ENCODE measurements at regions not wholly inside any gene's neighbourhood (a gene's known extent, or its start where the extent isn't known, plus 50 kb on each side); places are given as distances from the start of the nearest gene placed in this dataset.

DNA sequence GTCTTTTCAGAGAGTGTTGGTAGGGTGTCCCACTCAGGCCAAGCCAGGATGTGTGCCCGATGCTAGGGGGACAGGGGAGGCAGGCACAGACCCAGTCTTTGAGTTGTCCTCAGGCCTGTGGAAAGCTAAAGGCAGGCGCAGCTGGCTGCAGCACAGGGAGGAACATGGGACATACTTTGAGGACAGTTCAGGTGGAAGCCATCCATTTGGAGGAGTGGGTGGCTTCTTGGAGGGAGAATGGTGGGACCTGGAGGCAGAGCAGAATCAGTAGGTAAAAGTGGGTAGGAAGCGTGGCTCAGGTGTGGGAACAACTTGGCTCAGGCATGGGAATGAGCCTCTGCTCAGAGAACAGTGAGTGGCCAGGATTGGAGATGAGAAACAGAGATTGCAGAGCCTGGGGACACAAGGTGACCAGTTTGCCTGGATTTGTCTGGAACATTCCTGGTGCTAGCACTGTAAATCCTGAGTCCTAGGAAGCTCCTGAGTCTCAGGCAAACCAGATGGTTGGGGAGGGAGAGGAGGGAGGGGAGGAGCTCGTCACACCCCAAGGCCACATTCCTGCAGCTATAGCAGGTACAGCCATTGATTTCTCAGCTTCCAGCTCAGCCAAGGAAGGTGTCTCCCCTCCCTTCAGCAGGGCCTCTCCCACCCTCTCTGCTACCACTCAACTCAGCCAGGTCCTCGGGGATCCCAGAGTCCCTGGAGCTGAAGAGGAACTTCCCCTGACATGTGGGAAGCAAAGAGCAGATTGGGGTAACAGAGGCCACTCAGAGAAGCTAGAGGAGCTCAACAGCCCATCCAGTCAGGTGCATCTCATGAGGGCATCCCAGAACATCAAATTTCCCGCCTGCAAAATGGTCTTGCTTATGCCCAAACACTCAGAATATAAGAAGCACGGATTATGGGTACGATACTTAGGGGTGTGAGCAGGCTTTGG, 65.2 kb upstream of the TINAGL1 start (continued):
- TF ChIP-seq, protein P1, sequence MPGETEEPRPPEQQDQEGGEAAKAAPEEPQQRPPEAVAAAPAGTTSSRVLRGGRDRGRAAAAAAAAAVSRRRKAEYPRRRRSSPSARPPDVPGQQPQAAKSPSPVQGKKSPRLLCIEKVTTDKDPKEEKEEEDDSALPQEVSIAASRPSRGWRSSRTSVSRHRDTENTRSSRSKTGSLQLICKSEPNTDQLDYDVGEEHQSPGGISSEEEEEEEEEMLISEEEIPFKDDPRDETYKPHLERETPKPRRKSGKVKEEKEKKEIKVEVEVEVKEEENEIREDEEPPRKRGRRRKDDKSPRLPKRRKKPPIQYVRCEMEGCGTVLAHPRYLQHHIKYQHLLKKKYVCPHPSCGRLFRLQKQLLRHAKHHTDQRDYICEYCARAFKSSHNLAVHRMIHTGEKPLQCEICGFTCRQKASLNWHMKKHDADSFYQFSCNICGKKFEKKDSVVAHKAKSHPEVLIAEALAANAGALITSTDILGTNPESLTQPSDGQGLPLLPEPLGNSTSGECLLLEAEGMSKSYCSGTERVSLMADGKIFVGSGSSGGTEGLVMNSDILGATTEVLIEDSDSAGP (CRISPR knock-in tag; IDR thresholded peaks at IDR 0.05; ENCODE audit: borderline replicate concordance): peak; percentile 53; the same call in 1 of the 2 replicates
- TF ChIP-seq POGK (CRISPR knock-in tag; conservative IDR thresholded peaks at IDR 0.05) (no peak), POLR2G (IDR thresholded peaks at IDR 0.05; ENCODE audit: low read depth, low read length) (no peak), RFXANK (CRISPR knock-in tag; IDR thresholded peaks at IDR 0.05) (no peak), SSRP1 (CRISPR knock-in tag; IDR thresholded peaks at IDR 0.05) (no peak), ETV6 (CRISPR knock-in tag; conservative IDR thresholded peaks at IDR 0.05) (no peak), ZNF12 (CRISPR knock-in tag; IDR thresholded peaks at IDR 0.05) (no peak), ZBTB38 (CRISPR knock-in tag; IDR thresholded peaks at IDR 0.05) (peak; percentile 55; the same call in 1 of the 2 replicates), ZFP37 (CRISPR knock-in tag; IDR thresholded peaks at IDR 0.05; ENCODE audit: borderline replicate concordance) (no peak), AGO2 (optimal IDR thresholded peaks at IDR 0.05; ENCODE audit: low read depth, low read length) (no peak), SMYD3 (CRISPR knock-in tag; IDR thresholded peaks at IDR 0.05) (no peak), ZNF205 (CRISPR knock-in tag; IDR thresholded peaks at IDR 0.05) (no peak), SOX5 (CRISPR knock-in tag; IDR thresholded peaks at IDR 0.05; ENCODE audit: borderline replicate concordance) (peak; percentile 21), ZC3H13 (CRISPR knock-in tag; IDR thresholded peaks at IDR 0.05) (no peak), ZFP36L1 (CRISPR knock-in tag; IDR thresholded peaks at IDR 0.05) (0 out of 2 replicates have a peak, but pooled peaks have one; percentile 39), TCF12 (IDR thresholded peaks at IDR 0.05) (no peak), TCF12 (CRISPR knock-in tag; IDR thresholded peaks at IDR 0.05) (peak; percentile 71; the same call in 1 of the 2 replicates), ZBTB46 (CRISPR knock-in tag; IDR thresholded peaks at IDR 0.05; ENCODE audit: borderline replicate concordance) (no peak), ZNF543 (CRISPR knock-in tag; IDR thresholded peaks at IDR 0.05) (no peak), BHLHE40 (IDR thresholded peaks at IDR 0.05; ENCODE audit: low read length) (no peak)
- TF ChIP-seq, protein P2, sequence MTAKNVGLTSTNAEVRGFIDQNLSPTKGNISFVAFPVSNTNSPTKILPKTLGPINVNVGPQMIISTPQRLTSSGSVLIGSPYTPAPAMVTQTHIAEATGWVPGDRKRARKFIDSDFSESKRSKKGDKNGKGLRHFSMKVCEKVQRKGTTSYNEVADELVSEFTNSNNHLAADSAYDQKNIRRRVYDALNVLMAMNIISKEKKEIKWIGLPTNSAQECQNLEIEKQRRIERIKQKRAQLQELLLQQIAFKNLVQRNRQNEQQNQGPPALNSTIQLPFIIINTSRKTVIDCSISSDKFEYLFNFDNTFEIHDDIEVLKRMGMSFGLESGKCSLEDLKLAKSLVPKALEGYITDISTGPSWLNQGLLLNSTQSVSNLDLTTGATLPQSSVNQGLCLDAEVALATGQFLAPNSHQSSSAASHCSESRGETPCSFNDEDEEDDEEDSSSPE (CRISPR knock-in tag; IDR thresholded peaks at IDR 0.05): no peak
- TF ChIP-seq, protein P3, sequence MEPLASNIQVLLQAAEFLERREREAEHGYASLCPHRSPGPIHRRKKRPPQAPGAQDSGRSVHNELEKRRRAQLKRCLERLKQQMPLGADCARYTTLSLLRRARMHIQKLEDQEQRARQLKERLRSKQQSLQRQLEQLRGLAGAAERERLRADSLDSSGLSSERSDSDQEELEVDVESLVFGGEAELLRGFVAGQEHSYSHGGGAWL (CRISPR knock-in tag; IDR thresholded peaks at IDR 0.05): no peak
- TF ChIP-seq, protein P4, sequence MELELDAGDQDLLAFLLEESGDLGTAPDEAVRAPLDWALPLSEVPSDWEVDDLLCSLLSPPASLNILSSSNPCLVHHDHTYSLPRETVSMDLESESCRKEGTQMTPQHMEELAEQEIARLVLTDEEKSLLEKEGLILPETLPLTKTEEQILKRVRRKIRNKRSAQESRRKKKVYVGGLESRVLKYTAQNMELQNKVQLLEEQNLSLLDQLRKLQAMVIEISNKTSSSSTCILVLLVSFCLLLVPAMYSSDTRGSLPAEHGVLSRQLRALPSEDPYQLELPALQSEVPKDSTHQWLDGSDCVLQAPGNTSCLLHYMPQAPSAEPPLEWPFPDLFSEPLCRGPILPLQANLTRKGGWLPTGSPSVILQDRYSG (CRISPR knock-in tag; IDR thresholded peaks at IDR 0.05): no peak

Measured in HepG2 (cell line).